GM10266 (cell line): ENCODE measurements at regions not wholly inside any gene's neighbourhood (a gene's known extent, or its start where the extent isn't known, plus 50 kb on each side); places are given as distances from the start of the nearest gene placed in this dataset.

Source experiments
- DNase-seq: peaks from one replicate; pipeline ENCODE4 v3.0.0; 2012; ENCODE audit errors: extremely low spot score
- TF ChIP-seq, protein P1 (sequence below): IDR thresholded peaks from 2 replicates; pipeline ENCODE4 v1.5.1; 2012; ENCODE audit warnings: mild to moderate bottlenecking, low read depth; ENCODE audit not compliant: control insufficient read depth, insufficient read depth; ENCODE audit errors: missing control alignments

DNA sequence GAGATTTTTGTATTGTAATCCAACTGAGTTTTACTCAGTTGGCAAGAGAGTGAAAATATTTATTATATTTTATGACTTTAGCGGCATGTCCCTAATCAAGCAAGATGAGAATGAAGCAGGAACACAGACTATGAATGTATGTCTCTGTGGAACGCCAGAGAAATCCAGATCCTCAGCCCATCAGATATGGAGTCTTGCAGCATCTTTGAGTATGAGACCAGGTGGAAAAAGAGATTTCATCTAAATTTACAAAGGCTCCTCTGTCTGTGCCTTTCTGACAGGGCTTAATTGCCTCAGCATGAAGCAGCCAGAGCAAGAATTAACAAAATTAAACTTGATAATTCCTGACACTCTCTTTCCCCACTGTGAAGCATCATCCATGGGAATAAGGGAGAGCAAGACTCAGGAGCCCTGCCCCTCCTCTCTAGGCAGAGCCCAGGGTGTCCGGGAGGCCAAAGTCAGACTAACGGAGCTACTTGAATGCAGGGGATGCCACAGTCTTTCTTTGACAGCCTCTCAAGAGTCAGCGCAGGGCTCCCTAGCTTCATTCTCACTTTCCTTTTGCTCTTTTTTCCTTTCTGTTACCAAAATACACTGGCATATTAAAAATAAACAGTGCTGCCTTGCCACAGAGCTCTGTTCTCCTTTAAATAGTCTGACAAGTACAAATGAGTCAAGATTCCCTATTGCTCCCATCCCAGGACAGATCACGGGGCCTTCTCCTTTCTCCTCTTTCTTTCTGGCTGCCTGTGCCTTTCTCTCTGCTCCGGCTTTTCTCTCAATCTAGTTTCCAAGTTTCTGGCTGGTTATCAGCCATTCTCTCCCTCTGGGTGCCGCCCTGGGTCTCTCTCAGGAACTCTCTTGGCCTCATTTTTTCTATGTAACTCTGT is 132.2 kb upstream of the INHBA start:
- TF ChIP-seq, protein P1, sequence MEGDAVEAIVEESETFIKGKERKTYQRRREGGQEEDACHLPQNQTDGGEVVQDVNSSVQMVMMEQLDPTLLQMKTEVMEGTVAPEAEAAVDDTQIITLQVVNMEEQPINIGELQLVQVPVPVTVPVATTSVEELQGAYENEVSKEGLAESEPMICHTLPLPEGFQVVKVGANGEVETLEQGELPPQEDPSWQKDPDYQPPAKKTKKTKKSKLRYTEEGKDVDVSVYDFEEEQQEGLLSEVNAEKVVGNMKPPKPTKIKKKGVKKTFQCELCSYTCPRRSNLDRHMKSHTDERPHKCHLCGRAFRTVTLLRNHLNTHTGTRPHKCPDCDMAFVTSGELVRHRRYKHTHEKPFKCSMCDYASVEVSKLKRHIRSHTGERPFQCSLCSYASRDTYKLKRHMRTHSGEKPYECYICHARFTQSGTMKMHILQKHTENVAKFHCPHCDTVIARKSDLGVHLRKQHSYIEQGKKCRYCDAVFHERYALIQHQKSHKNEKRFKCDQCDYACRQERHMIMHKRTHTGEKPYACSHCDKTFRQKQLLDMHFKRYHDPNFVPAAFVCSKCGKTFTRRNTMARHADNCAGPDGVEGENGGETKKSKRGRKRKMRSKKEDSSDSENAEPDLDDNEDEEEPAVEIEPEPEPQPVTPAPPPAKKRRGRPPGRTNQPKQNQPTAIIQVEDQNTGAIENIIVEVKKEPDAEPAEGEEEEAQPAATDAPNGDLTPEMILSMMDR = no peak
- DNase-seq = no peak

DNA sequence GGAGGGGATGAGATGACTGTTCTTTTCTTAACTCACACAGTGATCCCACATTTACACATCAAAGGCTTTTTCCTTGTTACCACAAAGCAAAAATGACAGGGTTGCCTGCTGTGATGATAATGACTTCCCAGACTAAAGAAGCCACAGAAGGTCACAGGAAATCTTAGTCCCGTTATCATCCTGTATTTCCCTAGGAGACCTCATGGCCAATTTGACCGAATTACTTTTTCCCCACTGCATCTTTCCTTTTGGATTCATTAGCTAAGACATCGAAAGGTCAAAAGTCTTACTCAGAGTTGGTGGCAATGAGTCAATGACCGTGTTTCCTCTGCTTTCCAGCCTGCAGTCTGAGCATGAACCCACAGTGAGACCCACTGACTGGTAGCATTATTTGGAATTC is 130.1 kb upstream of the INHBA start:
- TF ChIP-seq, protein P1 = no peak
- no peak for DNase-seq

DNA sequence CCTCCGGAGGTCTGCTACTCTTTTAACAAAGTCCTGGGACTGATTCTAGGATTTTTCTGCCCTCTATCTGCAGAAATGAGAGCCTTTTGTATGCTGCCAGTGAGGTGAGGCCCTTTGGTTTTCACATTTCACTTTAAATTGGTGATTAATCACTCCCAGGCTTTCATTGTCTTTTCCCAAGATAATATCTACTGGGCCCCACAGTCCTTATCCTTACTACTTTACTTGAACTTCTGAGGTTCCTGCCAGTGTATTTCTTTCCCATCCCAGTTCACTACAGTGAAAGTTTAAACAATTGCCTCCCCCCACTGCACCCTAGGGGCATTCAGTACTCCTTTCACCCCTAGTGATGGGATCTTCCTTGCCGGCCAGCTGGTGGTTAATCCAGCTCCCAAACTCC is 127.4 kb upstream of the INHBA start:
- DNase-seq = no peak
- TF ChIP-seq, protein P1 = no peak

DNA sequence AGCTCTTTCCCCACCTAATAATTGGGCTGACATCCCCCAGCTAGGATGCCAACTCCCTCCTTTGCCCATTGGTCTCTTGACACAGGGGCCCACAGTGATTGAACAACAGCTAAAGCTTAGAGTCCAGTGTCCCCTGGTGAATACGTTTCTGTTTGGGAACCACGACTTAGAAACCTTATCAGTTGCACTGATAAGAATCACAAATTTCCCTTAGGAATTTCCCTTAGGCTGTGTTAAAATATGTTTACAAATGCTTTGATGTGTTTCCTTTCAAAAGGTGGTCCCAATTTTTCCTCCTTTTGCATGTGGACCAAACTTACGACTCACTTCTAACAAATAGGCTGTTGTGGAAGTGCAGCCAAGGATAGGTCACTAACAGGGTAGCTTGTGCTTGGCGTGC is 126.0 kb upstream of the INHBA start:
- TF ChIP-seq, protein P1 = no peak
- no peak for DNase-seq

DNA sequence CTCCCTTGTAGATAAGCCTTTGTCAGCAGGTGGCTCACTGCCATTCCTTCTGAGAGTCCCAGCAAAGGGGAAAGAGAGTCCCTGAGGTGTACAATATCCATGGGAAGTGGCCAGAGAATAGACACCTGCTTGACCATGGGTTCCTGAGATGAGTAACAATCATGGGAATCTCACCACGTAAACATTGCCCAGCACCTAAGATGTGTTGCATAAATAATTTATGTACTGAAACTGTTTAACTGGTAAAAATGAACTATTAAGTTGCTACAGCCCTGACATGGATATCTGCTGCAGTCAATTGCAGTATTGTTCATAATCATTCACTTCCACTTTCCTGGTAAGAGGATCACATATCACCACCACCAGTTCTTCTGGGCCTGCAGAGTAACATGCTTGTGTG is 123.8 kb upstream of the INHBA start:
- no peak for DNase-seq
- TF ChIP-seq, protein P1 = no peak

DNA sequence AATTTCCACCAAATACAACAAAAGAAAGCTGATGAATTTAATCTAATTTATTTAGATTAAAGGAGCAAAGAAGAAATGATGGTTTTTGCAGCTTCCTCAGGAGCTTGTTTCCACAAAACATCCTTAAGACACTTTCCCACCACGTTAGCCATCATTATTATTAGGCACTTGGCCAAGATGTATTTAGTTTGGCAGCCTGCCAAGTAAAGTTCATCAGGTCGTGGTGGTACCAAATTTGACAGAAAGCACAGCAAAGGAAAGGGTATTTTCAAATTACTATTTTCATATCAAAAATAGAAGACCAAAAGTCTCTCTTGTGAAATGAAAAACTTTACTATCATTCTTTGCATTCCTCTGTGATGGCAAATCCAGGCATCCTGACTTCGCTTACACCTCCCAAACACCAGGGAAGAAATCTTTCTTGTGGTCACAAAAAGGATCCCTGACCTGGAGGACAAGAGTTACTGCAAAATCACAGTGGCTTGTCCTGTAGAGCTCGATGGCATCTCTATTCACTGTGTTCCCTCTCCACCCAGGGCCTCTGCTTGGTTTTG is 123.1 kb upstream of the INHBA start:
- no peak for DNase-seq
- TF ChIP-seq, protein P1 = no peak

DNA sequence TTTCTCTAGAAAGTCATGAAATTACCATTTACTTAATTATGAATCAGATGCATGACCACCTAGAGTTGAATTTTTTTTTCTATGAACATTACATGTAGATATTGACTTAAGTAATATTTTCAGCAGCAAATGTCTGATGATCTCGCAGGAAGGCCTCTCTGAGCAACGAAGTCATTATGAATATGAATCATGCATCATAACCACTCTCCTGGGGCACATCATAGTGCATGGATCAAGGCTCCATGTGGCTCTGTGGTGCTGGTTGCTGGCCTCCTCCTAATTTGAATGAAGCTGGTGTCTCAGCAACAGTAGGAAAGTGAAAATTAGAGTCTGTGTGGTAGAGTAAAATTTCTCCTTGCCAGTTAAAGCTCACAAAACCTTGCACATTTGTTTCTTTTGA is 121.4 kb upstream of the INHBA start:
- no peak for DNase-seq
- TF ChIP-seq, protein P1 = no peak
